Progenitor cell of endocrine pancreas (in vitro differentiated cells): ENCODE measurements at regions not wholly inside any gene's neighbourhood (a gene's known extent, or its start where the extent isn't known, plus 50 kb on each side); places are given as distances from the start of the nearest gene placed in this dataset.

Experiments used
- DNase-seq: peaks from one replicate; pipeline ENCODE4 v3.0.0; 2021; ENCODE audit warnings: low spot score; ENCODE audit not compliant: unreplicated experiment
- H3K27ac Mint-ChIP-seq: 2 replicates; pipeline ENCODE4 v1.8.0; 2021; ENCODE audit warnings: mild to moderate bottlenecking, moderate library complexity, mixed read lengths
- H3K27me3 Mint-ChIP-seq: 2 replicates; pipeline ENCODE4 v1.8.0; 2021; ENCODE audit warnings: mixed read lengths
- H3K36me3 Mint-ChIP-seq: 2 replicates; pipeline ENCODE4 v1.8.0; 2022; ENCODE audit warnings: mixed read lengths; ENCODE audit not compliant: insufficient read depth
- H3K4me1 Mint-ChIP-seq: 2 replicates; pipeline ENCODE4 v1.8.0; 2021; ENCODE audit warnings: low read depth, mixed read lengths
- H3K4me3 Mint-ChIP-seq: 2 replicates; pipeline ENCODE4 v1.8.0; 2021; ENCODE audit warnings: low read depth, mild to moderate bottlenecking, moderate library complexity, mixed read lengths
- H3K9me3 Mint-ChIP-seq: 2 replicates; pipeline ENCODE4 v1.8.0; 2021; ENCODE audit warnings: low read depth, mixed read lengths
- CTCF ChIP-seq: fragments of 200-600 bp; sonication (generic); IDR thresholded peaks from one replicate; pipeline ENCODE4 v1.5.0; 2021; ENCODE audit warnings: antibody characterized with exemption, mild to moderate bottlenecking; ENCODE audit not compliant: unreplicated experiment

DNA sequence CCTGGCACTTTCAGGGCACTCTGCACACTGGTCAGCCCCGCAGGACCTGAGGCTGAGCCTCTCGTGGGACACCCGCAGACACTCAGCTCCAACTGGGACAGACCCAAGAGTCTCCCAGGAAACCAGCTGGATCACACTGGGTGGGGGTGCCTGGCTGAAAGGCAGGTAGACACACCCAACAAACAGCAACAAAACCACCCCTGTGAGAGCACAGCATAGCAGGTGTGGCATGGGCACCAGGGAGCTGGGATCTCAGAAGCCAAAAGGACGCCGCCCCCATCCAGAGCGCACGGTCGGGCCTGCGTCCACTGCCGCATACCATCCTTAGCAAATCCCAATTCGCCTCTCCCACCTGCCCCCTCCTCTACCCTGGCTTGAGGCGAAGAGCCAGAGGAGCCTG lies 154.2 kb upstream of the LINGO1 start:
- peaks cover 3% of the 10 kb centered on the region for H3K4me1 Mint-ChIP-seq
- TF ChIP-seq CTCF, result no peak
- no peak overlapping the region for H3K27ac Mint-ChIP-seq
- no peaks in the 10 kb centered on the region for H3K27me3 Mint-ChIP-seq
- DNase-seq, result no peak
- no peak overlapping the region for H3K4me3 Mint-ChIP-seq
- no peaks in the 10 kb centered on the region for H3K9me3 Mint-ChIP-seq
- H3K36me3 Mint-ChIP-seq, result peaks cover 2% of the 10 kb centered on the region

DNA sequence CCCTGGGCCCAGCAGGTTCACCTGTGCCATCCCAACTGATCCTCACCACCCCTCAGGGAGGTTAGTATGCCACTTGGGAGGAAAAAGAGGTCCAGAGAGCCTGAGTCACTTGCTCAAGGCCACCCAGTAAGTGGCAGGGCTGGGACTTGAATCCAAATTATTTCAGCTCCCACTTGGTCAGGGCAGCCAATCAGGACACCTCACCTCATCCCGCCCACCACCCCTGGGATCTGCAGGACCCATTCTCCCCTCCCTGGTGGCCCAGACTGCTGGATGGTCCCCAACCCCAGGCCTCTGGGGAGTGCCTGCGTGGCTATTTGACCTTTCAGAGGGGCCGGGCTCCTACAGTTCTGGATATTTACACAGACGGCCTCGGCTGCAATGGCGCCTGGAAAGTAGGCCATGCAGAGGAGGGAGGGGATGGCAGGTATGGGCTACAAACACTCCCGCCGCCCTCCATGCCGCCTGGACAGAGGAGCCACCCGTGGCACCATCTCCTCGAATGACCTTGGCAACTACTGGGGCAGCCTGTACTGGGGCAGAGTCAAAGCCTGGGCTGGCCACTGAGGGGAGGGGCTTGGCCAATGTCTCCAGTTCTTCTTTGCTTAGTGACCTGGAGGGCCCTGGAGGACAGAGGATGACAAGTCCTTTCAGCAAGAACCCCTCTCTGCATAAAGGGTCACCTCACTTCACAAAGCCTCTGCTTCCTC lies 153.6 kb upstream of the LINGO1 start:
- Mint-ChIP-seq H3K27ac (no peak overlapping the region), H3K4me1 (peaks cover 3% of the 10 kb centered on the region), H3K9me3 (no peaks in the 10 kb centered on the region), H3K36me3 (peaks cover 2% of the 10 kb centered on the region), H3K4me3 (no peak overlapping the region), H3K27me3 (no peaks in the 10 kb centered on the region)
- no peak for TF ChIP-seq CTCF
- no peak for DNase-seq

DNA sequence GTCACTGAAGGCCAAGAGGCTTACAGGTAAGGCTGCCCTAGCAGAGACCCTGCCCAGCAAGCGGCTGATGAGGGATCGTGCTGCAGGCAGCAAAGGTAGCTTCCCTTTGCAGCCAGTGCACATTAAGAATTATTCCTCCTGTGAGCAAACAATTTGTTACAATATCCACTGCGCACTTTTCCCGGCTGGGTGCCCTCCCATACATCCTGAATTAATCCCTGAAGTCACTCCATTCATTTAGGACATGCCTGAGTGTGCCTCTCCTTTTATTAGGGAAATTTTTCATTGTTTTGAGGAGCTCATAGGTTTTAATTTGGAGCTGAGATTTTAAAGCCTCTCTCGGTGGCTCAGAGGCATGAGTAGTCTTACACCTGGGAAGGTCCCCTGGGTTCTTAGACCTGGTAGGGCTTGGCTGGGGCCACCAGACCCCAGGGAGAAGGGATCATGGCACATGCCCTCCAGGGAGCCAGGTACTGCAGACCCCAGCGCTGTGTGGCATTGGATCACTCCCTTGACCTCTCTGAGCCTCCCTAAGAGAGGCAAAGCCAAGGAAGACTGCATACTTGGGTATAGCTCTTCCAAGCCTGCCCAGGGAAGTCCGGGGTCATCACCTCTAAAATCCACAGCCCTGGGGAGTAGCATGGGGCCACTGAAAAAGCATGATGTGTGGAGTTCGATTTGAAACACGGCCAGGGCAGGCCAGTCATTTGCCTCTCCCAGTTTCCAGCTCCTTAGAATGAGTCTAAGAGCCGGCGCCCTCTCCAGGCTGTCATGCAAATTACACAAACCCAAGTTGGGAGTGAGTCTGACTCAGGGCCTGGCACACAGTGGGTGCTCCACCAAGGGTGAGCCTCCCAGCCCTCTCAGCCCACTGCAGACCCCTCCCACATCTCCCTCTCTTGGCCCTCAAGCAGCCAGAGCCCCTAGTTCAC lies 151.9 kb upstream of the LINGO1 start:
- Mint-ChIP-seq H3K9me3 (peaks cover 4% of the 10 kb centered on the region), H3K36me3 (peaks cover 5% of the 10 kb centered on the region), H3K27me3 (no peaks in the 10 kb centered on the region), H3K4me3 (no peak overlapping the region), H3K4me1 (peaks cover 3% of the 10 kb centered on the region), H3K27ac (no peak overlapping the region)
- peak; percentile 34 for TF ChIP-seq CTCF
- DNase-seq, result no peak

DNA sequence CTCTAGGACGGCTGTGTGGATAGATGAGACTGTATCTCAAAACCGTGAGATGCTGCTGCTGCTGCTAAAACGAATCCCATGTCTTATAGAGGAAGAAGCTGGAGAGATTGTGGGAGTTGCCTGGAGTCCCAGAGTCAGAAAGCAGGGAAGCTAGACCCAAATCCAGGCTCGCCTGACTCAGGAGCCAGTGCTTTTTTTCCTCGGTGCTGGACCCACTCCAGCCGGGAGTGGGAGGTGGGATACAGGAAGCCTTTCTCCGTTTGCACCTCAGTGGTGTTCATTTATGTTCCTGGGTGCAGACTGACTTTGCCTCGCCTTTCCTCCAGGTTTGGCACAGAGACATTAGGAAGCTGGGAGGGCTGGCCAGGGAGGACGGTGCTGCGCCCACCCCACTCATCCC lies 150.9 kb upstream of the LINGO1 start:
- H3K27me3 Mint-ChIP-seq, result no peaks in the 10 kb centered on the region
- TF ChIP-seq CTCF, result no peak
- no peak overlapping the region for H3K27ac Mint-ChIP-seq
- H3K36me3 Mint-ChIP-seq, result peaks cover 5% of the 10 kb centered on the region
- peaks cover 3% of the 10 kb centered on the region for H3K4me1 Mint-ChIP-seq
- no peak for DNase-seq
- peaks cover 6% of the 10 kb centered on the region for H3K9me3 Mint-ChIP-seq
- H3K4me3 Mint-ChIP-seq, result no peak overlapping the region

- no peak for DNase-seq
- Mint-ChIP-seq H3K9me3 (peaks cover 12% of the 10 kb centered on the region), H3K4me3 (no peak overlapping the region), H3K27me3 (no peaks in the 10 kb centered on the region), H3K36me3 (peaks cover 6% of the 10 kb centered on the region), H3K4me1 (peaks cover 3% of the 10 kb centered on the region), H3K27ac (no peak overlapping the region)
- TF ChIP-seq CTCF, result no peak
These were observed 150.0 kb upstream of the LINGO1 start for GRCh38 chr15:77782691-77783090.
